ENCODE measurements at regions not wholly inside any gene's neighbourhood (a gene's known extent, or its start where the extent isn't known, plus 50 kb on each side); places are given as distances from the start of the nearest gene placed in this dataset.

DNA sequence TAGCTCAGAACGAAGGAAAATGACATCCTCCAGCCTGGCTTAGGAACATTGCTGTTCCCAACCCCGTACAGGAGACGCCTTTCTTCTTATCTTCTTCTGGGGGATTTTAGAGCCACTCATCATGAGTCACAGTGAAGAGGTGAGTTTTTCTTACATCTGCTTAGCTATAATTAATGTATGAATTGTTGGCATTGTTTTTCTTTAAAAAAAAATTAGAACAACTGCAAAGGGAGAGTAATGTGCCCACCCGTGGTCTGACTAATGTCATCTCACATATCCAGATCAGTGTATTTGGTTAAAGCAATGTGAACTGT lies 310.6 kb upstream of the TSHZ3 start:
- TF ChIP-seq CTCF (IDR thresholded peaks at IDR 0.05; ENCODE audit: insufficient read depth, low read depth, low read length) (no peak), EZH2 (IDR thresholded peaks at IDR 0.05; ENCODE audit: insufficient read depth, low read length) (no peak)

Data from astrocyte (in vitro differentiated cells and primary cell).